Activated CD8-positive, alpha-beta memory T cell treated with anti-CD3 and anti-CD28 coated beads for 4 hours (primary cell): ENCODE measurements at regions not wholly inside any gene's neighbourhood (a gene's known extent, or its start where the extent isn't known, plus 50 kb on each side); places are given as distances from the start of the nearest gene placed in this dataset.

Experiments used
- DNase-seq, 2 donors: peaks; one replicate each; pipeline ENCODE4 v3.0.0-alpha.2; 2020; ENCODE audit warnings: low read depth in 2 of 2

GRCh38 chr3:181859518-181859917 is 147.8 kb downstream of the SOX2 start:
- DNase-seq: no peak

GRCh38 chr3:181860235-181860634 is 148.5 kb downstream of the SOX2 start:
- DNase-seq: no peak

GRCh38 chr3:181862502-181862901 is 150.8 kb downstream of the SOX2 start:
- DNase-seq: no peak

GRCh38 chr3:181868576-181869082 is 156.9 kb downstream of the SOX2 start:
- no peak for DNase-seq

GRCh38 chr3:181872887-181873286 is 161.2 kb downstream of the SOX2 start:
- DNase-seq: no peak

- no peak for DNase-seq
Observed at GRCh38 chr3:181879926-181880325, 168.2 kb downstream of the SOX2 start.

GRCh38 chr3:181880331-181880730 is 168.6 kb downstream of the SOX2 start:
- no peak for DNase-seq

- no peak for DNase-seq
Observed at GRCh38 chr3:181881749-181882148, 170.0 kb downstream of the SOX2 start.

- DNase-seq: no peak
Observed at GRCh38 chr3:181885868-181886630, 174.3 kb downstream of the SOX2 start.

- no peak for DNase-seq
Observed at GRCh38 chr3:181886676-181887075, 175.0 kb downstream of the SOX2 start.

- no peak for DNase-seq
Observed at GRCh38 chr3:181887685-181888084, 176.0 kb downstream of the SOX2 start.

GRCh38 chr3:181888234-181888633 is 176.5 kb downstream of the SOX2 start:
- DNase-seq: no peak

GRCh38 chr3:181892848-181893247 is 181.1 kb downstream of the SOX2 start:
- DNase-seq: no peak

GRCh38 chr3:181896605-181897004 is 184.9 kb downstream of the SOX2 start:
- DNase-seq: no peak

GRCh38 chr3:181899702-181900101 is 188.0 kb downstream of the SOX2 start:
- DNase-seq: no peak

- no peak for DNase-seq
Observed at GRCh38 chr3:181901626-181902025, 189.9 kb downstream of the SOX2 start.

- DNase-seq: no peak
Observed at GRCh38 chr3:181906338-181906737, 194.6 kb downstream of the SOX2 start.

GRCh38 chr3:181909241-181909640 is 197.5 kb downstream of the SOX2 start:
- no peak for DNase-seq

- DNase-seq: no peak
Observed at GRCh38 chr3:181912384-181912783, 200.7 kb downstream of the SOX2 start.

GRCh38 chr3:181913254-181913653 is 201.5 kb downstream of the SOX2 start:
- DNase-seq: no peak

GRCh38 chr3:181915551-181915950 is 203.8 kb downstream of the SOX2 start:
- DNase-seq: no peak

GRCh38 chr3:181916013-181916412 is 204.3 kb downstream of the SOX2 start:
- no peak for DNase-seq

- DNase-seq: no peak
Observed at GRCh38 chr3:181917027-181917426, 205.3 kb downstream of the SOX2 start.

- DNase-seq: no peak
Observed at GRCh38 chr3:181919375-181919774, 207.7 kb downstream of the SOX2 start.
